DMS53 treated with DMSO at 0.1 percent for 48 hours (cell line): ENCODE measurements at regions not wholly inside any gene's neighbourhood (a gene's known extent, or its start where the extent isn't known, plus 50 kb on each side); places are given as distances from the start of the nearest gene placed in this dataset.

Experiments
- DNase-seq: peaks from one replicate; lab custom pipeline; 2025; ENCODE audit not compliant: unreplicated experiment; lab: John Stamatoyannopoulos, UW

- DNase-seq = peak; percentile 55
Measured at GRCh38 chr4:35500812-35501211, 743.5 kb downstream of the ARAP2 start.

GRCh38 chr4:35503435-35503834 is 740.9 kb downstream of the ARAP2 start:
- peak; percentile 79 for DNase-seq

- DNase-seq = no peak
Measured at GRCh38 chr4:35506161-35506560, 738.2 kb downstream of the ARAP2 start.

GRCh38 chr4:35511851-35512250 is 732.5 kb downstream of the ARAP2 start:
- DNase-seq = peak; percentile 43

- peak; percentile 14 for DNase-seq
Measured at GRCh38 chr4:35516102-35516501, 728.2 kb downstream of the ARAP2 start.

- peak; percentile 77 for DNase-seq
Measured at GRCh38 chr4:35520059-35520458, 724.3 kb downstream of the ARAP2 start.

GRCh38 chr4:35521682-35522081 is 722.6 kb downstream of the ARAP2 start:
- DNase-seq = no peak

- DNase-seq = no peak
Measured at GRCh38 chr4:35525192-35525978, 718.9 kb downstream of the ARAP2 start.

GRCh38 chr4:35526456-35526855 is 717.9 kb downstream of the ARAP2 start:
- DNase-seq = no peak

- no peak for DNase-seq
Measured at GRCh38 chr4:35534962-35535361, 709.4 kb downstream of the ARAP2 start.

GRCh38 chr4:35538807-35539206 is 705.5 kb downstream of the ARAP2 start:
- DNase-seq = no peak

GRCh38 chr4:35539404-35540055 is 704.8 kb downstream of the ARAP2 start:
- DNase-seq = no peak

- peak; percentile 38 for DNase-seq
Measured at GRCh38 chr4:35541146-35541887, 703.0 kb downstream of the ARAP2 start.

- peak; percentile 55 for DNase-seq
Measured at GRCh38 chr4:35541888-35542213, 702.5 kb downstream of the ARAP2 start.

- no peak for DNase-seq
Measured at GRCh38 chr4:35548921-35549320, 695.4 kb downstream of the ARAP2 start.

- DNase-seq = peak; percentile 15
Measured at GRCh38 chr4:35556387-35556786, 687.9 kb downstream of the ARAP2 start.

GRCh38 chr4:35559559-35560365 is 684.6 kb downstream of the ARAP2 start:
- no peak for DNase-seq

GRCh38 chr4:35562861-35563260 is 681.5 kb downstream of the ARAP2 start:
- DNase-seq = no peak

GRCh38 chr4:35565640-35566039 is 678.7 kb downstream of the ARAP2 start:
- no peak for DNase-seq

- DNase-seq = no peak
Measured at GRCh38 chr4:35591035-35591434, 653.3 kb downstream of the ARAP2 start.

- no peak for DNase-seq
Measured at GRCh38 chr4:35604252-35604651, 640.1 kb downstream of the ARAP2 start.
